NB4 (cell line): ENCODE measurements at regions not wholly inside any gene's neighbourhood (a gene's known extent, or its start where the extent isn't known, plus 50 kb on each side); places are given as distances from the start of the nearest gene placed in this dataset.

ENCODE experiments used
- DNase-seq: peaks from one replicate; pipeline ENCODE4 v3.0.0; 2010; ENCODE audit warnings: low read depth
- H3K4me3 ChIP-seq: one replicate; pipeline ENCODE4 v1.5.1; 2011; ENCODE audit warnings: mild to moderate bottlenecking, low read depth, low read length, moderate library complexity
- CTCF ChIP-seq: IDR thresholded peaks from one replicate; pipeline ENCODE4 v1.5.1; 2012; ENCODE audit warnings: low read depth, low read length
- MYC ChIP-seq: IDR thresholded peaks from 2 replicates; pipeline ENCODE4 v1.6.1; 2011; ENCODE audit warnings: low read depth, low read length
- POLR2A ChIP-seq: IDR thresholded peaks from 2 replicates; pipeline ENCODE4 v1.6.1; 2011; ENCODE audit warnings: mild to moderate bottlenecking; ENCODE audit not compliant: insufficient read length; ENCODE audit errors: extremely low read depth
- TF ChIP-seq, protein P1 (sequence below): IDR thresholded peaks from 2 replicates; pipeline ENCODE4 v1.6.1; 2011; ENCODE audit warnings: low read depth, low read length

DNA sequence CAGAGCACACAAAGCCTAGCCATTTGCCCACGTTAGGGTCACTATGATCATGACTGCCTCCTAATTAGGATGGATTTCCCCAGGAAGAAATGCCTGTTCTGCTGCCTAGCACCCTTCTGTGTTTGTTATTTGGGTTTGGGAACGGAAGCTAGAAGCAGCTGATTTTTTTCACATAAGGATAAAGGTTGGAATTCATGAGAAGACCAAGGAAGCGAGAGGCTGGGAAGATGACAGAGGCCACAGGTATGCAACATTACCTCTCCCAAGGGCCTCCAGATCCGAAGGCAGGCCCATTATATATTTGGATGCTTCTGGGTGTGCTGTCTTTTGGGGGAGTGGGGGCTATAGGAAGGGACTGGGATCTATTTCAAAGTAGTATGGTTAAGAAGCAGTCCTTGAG, 204.7 kb downstream of the FBXO15 start:
- no peak overlapping the region for H3K4me3 ChIP-seq
- no peak for TF ChIP-seq POLR2A
- TF ChIP-seq, protein P1, sequence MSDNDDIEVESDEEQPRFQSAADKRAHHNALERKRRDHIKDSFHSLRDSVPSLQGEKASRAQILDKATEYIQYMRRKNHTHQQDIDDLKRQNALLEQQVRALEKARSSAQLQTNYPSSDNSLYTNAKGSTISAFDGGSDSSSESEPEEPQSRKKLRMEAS, result no peak
- no peak for TF ChIP-seq CTCF
- TF ChIP-seq MYC, result no peak
- DNase-seq, result no peak

GRCh38 chr18:73942081-73942625, 205.5 kb downstream of the FBXO15 start:
- no peak for TF ChIP-seq MYC
- TF ChIP-seq CTCF, result no peak
- TF ChIP-seq, protein P1, result no peak
- no peak for TF ChIP-seq POLR2A
- H3K4me3 ChIP-seq, result no peak overlapping the region
- no peak for DNase-seq

DNA sequence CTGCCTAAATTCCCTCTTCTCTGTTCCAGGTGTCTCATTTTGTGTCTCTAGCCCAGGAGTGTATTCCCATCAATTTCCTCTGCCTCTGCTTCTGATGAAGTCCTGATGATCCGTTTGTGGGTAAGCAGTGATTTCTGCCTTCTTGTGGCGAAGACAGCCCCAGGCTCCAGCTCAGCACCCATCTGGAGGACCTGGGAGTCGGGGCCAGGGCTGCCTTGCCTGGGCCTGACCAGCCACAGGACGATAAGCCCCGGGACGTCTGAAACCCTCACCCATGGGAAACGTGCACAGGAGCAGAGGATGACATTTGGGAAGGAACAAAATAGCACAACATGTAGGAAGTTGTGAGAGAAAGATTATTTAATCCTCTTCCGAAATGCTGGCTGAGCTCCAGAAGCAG, 206.9 kb downstream of the FBXO15 start:
- TF ChIP-seq POLR2A, result no peak
- TF ChIP-seq CTCF, result no peak
- TF ChIP-seq, protein P1, result no peak
- no peak for TF ChIP-seq MYC
- no peak for DNase-seq
- no peak overlapping the region for H3K4me3 ChIP-seq

DNA sequence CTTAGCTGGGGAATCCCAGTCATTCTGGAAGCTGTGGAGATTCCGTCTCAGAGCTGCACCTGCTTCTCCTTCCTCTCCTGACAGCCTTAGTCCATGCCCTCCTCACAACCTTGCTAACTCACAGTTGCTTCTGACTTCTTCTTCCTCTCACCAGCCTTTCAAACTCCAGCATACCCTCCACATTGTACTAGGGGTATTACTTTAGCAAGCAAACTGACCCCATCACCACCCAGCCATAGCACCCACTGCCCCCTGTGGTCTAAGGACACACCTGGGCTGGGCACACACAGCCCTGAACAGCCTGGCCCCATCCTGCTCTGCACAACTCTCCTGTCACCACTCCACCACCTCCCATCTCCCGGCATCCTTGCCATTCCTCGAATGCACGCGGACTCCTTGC, 208.2 kb downstream of the FBXO15 start:
- H3K4me3 ChIP-seq, result no peak overlapping the region
- DNase-seq, result no peak
- TF ChIP-seq MYC, result no peak

GRCh38 chr18:73933685-73934084, 213.9 kb downstream of the FBXO15 start:
- no peak for DNase-seq
- no peak for TF ChIP-seq CTCF
- TF ChIP-seq POLR2A, result no peak
- TF ChIP-seq, protein P1, result no peak
- no peak for TF ChIP-seq MYC
- H3K4me3 ChIP-seq, result no peak overlapping the region

DNA sequence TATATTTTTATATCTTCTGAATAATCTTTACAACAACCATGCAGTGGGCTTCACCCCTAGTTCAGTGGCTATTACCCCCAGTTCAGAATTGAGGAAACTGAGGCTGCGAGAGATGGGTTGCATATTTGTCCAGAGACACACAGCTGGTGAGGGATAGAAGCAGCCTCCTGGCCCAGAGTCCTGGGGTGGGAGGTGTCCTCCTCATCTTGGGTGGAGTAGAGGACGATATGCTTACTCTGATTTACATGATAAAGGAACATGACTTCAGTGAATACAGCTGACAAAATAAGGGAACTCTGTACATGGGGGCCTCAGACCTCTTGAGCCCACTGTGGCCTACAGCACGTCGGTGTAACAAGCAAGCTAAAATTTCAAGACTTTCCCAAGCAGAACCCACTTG, 214.7 kb downstream of the FBXO15 start:
- TF ChIP-seq, protein P1, result no peak
- TF ChIP-seq MYC, result no peak
- no peak overlapping the region for H3K4me3 ChIP-seq
- DNase-seq, result no peak

GRCh38 chr18:73927496-73927895, 220.1 kb downstream of the FBXO15 start:
- DNase-seq, result no peak
- TF ChIP-seq POLR2A (no peak), CTCF (no peak), MYC (no peak)
- TF ChIP-seq, protein P1, result no peak
- no peak overlapping the region for H3K4me3 ChIP-seq
